Stomach (tissue), 4 donors: ENCODE measurements at regions not wholly inside any gene's neighbourhood (a gene's known extent, or its start where the extent isn't known, plus 50 kb on each side); places are given as distances from the start of the nearest gene placed in this dataset.

Source experiments
- EP300 ChIP-seq: sonication (generic); formaldehyde crosslinking; IDR thresholded peaks from one replicate; pipeline ENCODE4 v1.6.1; 2017; ENCODE audit warnings: antibody characterized with exemption
- POLR2A ChIP-seq, 4 donors: fragments of 450-650 bp; IDR thresholded peaks; one replicate each; pipeline ENCODE4 v1.6.1; 2016; ENCODE audit warnings: antibody characterized with exemption in 4 of 4, control low read depth in 2 of 4, mild to moderate bottlenecking in 1 of 4, moderate library complexity in 1 of 4

DNA sequence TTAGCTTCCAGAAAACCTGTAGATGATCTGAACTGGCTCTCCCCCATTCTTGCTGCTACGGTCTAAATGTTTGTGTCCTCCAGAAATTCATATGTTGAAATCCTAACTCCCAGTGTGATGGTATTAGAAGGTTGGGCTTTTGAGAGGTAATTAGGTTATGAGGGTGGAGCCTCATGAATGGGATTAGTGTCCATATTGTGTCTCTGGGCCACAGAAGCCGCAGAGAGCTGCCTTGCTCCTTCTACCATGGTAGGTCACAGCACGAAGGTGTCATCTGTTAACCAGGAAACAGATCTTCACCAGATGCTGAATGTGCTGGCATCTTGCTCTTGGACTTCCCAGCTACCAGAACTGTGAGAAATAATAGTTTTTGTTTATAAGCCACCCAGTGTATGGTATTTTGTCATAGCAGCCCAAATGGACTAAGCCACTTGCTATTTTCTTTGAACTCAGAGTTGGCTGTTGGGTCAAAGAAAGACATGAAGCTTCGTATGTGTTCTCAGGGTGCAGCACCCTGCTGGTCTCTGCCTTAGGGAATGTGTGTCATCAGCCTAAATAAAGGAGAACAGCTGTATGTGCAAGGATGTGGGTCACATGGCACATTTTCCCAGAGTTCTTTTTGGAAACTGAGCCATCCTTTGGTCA is 317.5 kb upstream of the SLCO3A1 start:
- TF ChIP-seq EP300 (no peak), POLR2A (IDR thresholded peaks at IDR 0.05) (no peak)
